K562 (cell line): ENCODE measurements at regions not wholly inside any gene's neighbourhood (a gene's known extent, or its start where the extent isn't known, plus 50 kb on each side); places are given as distances from the start of the nearest gene placed in this dataset.

Experiments
- ATAC-seq: fragments of 200-7000 bp; cut with Tn5 transposase; 3 replicates; pipeline ENCODE4 v1.9.1; 2020; ENCODE audit warnings: moderate library complexity
- BruUV-seq: library from RNA; stranded (reverse); fragments of 400-500 nt; replicated peaks from 2 replicates; lab custom pipeline; 2021; lab: Mats Ljungman, UMichigan
- CTCF ChIA-PET: fragments of 300-600 bp; formaldehyde crosslinking; extraction: SDS; loops from one replicate; lab custom pipeline; 2021; ENCODE audit warnings: low intra/inter-chr PET ratio; lab: Yijun Ruan, JAX
- POLR2A ChIA-PET: fragments of 300-600, 350-650 bp; sonication (Branson Sonifier 250); formaldehyde crosslinking; extraction: SDS; loops from one replicate; lab custom pipeline; 2021; ENCODE audit warnings: antibody characterized with exemption, inconsistent platforms; lab: Yijun Ruan, JAX
- DNase-seq, 4 experiments: peaks; one replicate each; pipeline versions ENCODE4 v3.0.0 to v3.0.0-alpha.2; 2011 to 2018; ENCODE audit warnings: low spot score in 3 of 4, mixed read lengths in 3 of 4; ENCODE audit errors: extremely low read depth in 1 of 4
- FAIRE-seq: peaks from 2 replicates; lab custom pipeline; 2011; peaks lifted over from hg19 to GRCh38; lab: Jason Lieb, UNC
- H2AFZ ChIP-seq: 2 replicates; pipeline ENCODE4 v1.6.0; 2011; ENCODE audit warnings: low read depth, low read length, control low read depth, inconsistent platforms
- H3K27ac ChIP-seq: fragments of 200-600 bp; 3 replicates; pipeline ENCODE4 v1.8.0; 2011; ENCODE audit warnings: low read depth, mild to moderate bottlenecking, control low read depth, inconsistent platforms, low read length, moderate library complexity, mixed read lengths; ENCODE audit errors: extremely low read depth
- H3K27me3 ChIP-seq, 2 experiments: fragments of 300-600 bp in 1 of 2; 2 replicates in 1 of 2; 3 replicates in 1 of 2; pipeline versions ENCODE4 v1.6.0 to v1.8.0; 2011; ENCODE audit warnings: inconsistent platforms in 2 of 2, low read length in 2 of 2, mild to moderate bottlenecking in 1 of 2, mixed read lengths in 1 of 2, moderate library complexity in 1 of 2; ENCODE audit not compliant: control insufficient read depth in 2 of 2, insufficient read depth in 2 of 2
- H3K36me3 ChIP-seq: fragments of 300-600 bp; 3 replicates; pipeline ENCODE4 v1.8.0; 2011; ENCODE audit warnings: mild to moderate bottlenecking, low read length, inconsistent platforms; ENCODE audit not compliant: control insufficient read depth, insufficient read depth
- H3K4me1 ChIP-seq, 2 experiments: fragments of 200-600 bp in 1 of 2; replicated peaks in 1 of 2; 2 replicates in 1 of 2; 3 replicates in 1 of 2; pipeline versions ENCODE4 v1.5.1 to v1.8.0; 2011; ENCODE audit warnings: inconsistent platforms in 2 of 2, low read length in 2 of 2, mild to moderate bottlenecking in 1 of 2, mixed read lengths in 1 of 2, moderate library complexity in 1 of 2; ENCODE audit not compliant: control insufficient read depth in 2 of 2, insufficient read depth in 2 of 2
- H3K4me2 ChIP-seq: 2 replicates; pipeline ENCODE4 v1.6.1; 2011; ENCODE audit warnings: low read length, control low read depth, inconsistent platforms, mixed read lengths; ENCODE audit not compliant: insufficient read depth
- H3K4me3 ChIP-seq: fragments of 200-600 bp; sonication (generic), shearing (Covaris generic); 2 replicates; pipeline ENCODE4 v1.5.1; 2016; ENCODE audit warnings: control low read depth, inconsistent platforms
- H3K79me2 ChIP-seq: fragments of 200-600 bp; 3 replicates; pipeline ENCODE4 v1.8.0; 2011; ENCODE audit warnings: low read length, inconsistent platforms; ENCODE audit not compliant: control insufficient read depth, insufficient read depth
- H3K9ac ChIP-seq, 2 experiments: 2 replicates each; pipeline versions ENCODE4 v1.6.0 to v1.6.1; 2011; ENCODE audit warnings: low read depth in 2 of 2, low read length in 2 of 2, control low read depth in 1 of 2, inconsistent platforms in 1 of 2, mild to moderate bottlenecking in 1 of 2, mixed read lengths in 1 of 2; ENCODE audit not compliant: insufficient read depth in 1 of 2
- H3K9me1 ChIP-seq: one replicate; pipeline ENCODE4 v1.6.0; 2011; ENCODE audit warnings: inconsistent platforms, mild to moderate bottlenecking, low read length, moderate library complexity; ENCODE audit not compliant: control insufficient read depth, insufficient read depth
- H3K9me3 ChIP-seq: replicated peaks from 2 replicates; pipeline ENCODE4 v1.5.1; 2011; ENCODE audit warnings: low read depth, low read length, inconsistent platforms; ENCODE audit not compliant: control insufficient read depth, insufficient read depth
- H4K20me1 ChIP-seq: replicated peaks from 2 replicates; pipeline ENCODE4 v1.6.1; 2011; ENCODE audit warnings: low read length, inconsistent platforms, mixed read lengths; ENCODE audit not compliant: control insufficient read depth, insufficient read depth
- BACH1 ChIP-seq: fragments of 200-800 bp; sonication (Bioruptor generic); IDR thresholded peaks from 2 replicates; pipeline ENCODE4 v1.6.1; 2016; ENCODE audit warnings: missing genetic modification characterization, missing compliant biosample characterization
- GTF2E2 ChIP-seq: fragments of 200-800 bp; sonication (Bioruptor generic); IDR thresholded peaks from 2 replicates; pipeline ENCODE4 v1.6.1; 2016; ENCODE audit warnings: missing genetic modification characterization, missing compliant biosample characterization
- KLF16 ChIP-seq: IDR thresholded peaks from 2 replicates; pipeline ENCODE4 v1.6.1; 2016; ENCODE audit warnings: antibody characterized with exemption
- KLF6 ChIP-seq: fragments of 250-450 bp; sonication (Bioruptor Pico); IDR thresholded peaks from 2 replicates; pipeline ENCODE4 v1.4.0; 2020; ENCODE audit warnings: mild to moderate bottlenecking, moderate library complexity, borderline replicate concordance
- MCM7 ChIP-seq, 2 experiments: fragments of 450-650 bp; IDR thresholded peaks; 2 replicates each; pipeline ENCODE4 v1.6.1; 2016 to 2018
- MEF2A ChIP-seq: IDR thresholded peaks from 2 replicates; pipeline ENCODE4 v1.6.1; 2011; ENCODE audit warnings: low read depth, mild to moderate bottlenecking, low read length, moderate library complexity; ENCODE audit not compliant: control insufficient read depth
- NFIC ChIP-seq: fragments of 450-650 bp; IDR thresholded peaks from 2 replicates; pipeline ENCODE4 v1.6.1; 2017; ENCODE audit warnings: mild to moderate bottlenecking, inconsistent platforms
- NUFIP1 ChIP-seq: fragments of 450-650 bp; IDR thresholded peaks from 2 replicates; pipeline ENCODE4 v1.6.1; 2018; ENCODE audit not compliant: partially characterized antibody
- PCBP2 ChIP-seq: fragments of 200-400 bp; formaldehyde crosslinking; IDR thresholded peaks from 2 replicates; pipeline ENCODE4 v1.6.1; 2018; ENCODE audit warnings: low read length, low read depth, mild to moderate bottlenecking, moderate library complexity; ENCODE audit not compliant: poor library complexity, severe bottlenecking
- SFPQ ChIP-seq: fragments of 200-400 bp; formaldehyde crosslinking; IDR thresholded peaks from 2 replicates; pipeline ENCODE4 v1.6.1; 2017; ENCODE audit warnings: mild to moderate bottlenecking, low read depth, low read length, moderate library complexity
- SIX5 ChIP-seq, 2 experiments: IDR thresholded peaks; 2 replicates each; pipeline ENCODE4 v1.6.1; 2011; ENCODE audit warnings: low read length in 2 of 2, borderline replicate concordance in 1 of 2, low read depth in 1 of 2, mild to moderate bottlenecking in 1 of 2, moderate library complexity in 1 of 2; ENCODE audit not compliant: insufficient read depth in 1 of 2
- SMARCA4 ChIP-seq: fragments of 450-650 bp; IDR thresholded peaks from 2 replicates; pipeline ENCODE4 v1.6.1; 2016
- THRAP3 ChIP-seq: fragments of 450-650 bp; IDR thresholded peaks from 2 replicates; pipeline ENCODE4 v1.6.1; 2016; ENCODE audit warnings: mild to moderate bottlenecking, inconsistent platforms, borderline replicate concordance
- ZFP30 ChIP-seq: fragments of 250-450 bp; sonication (Bioruptor Pico); IDR thresholded peaks from 2 replicates; pipeline ENCODE4 v1.8.0; 2022; ENCODE audit warnings: moderate library complexity, mild to moderate bottlenecking, inconsistent platforms, borderline replicate concordance
- ZNF121 ChIP-seq: sonication (generic); formaldehyde crosslinking; conservative IDR thresholded peaks from 2 replicates; pipeline ENCODE4 v1.8.0; 2022; ENCODE audit warnings: missing genetic modification reagents
- ZNF197 ChIP-seq: fragments of 200-800 bp; sonication (Bioruptor generic); IDR thresholded peaks from 2 replicates; pipeline ENCODE4 v1.6.1; 2016; ENCODE audit warnings: low read depth, missing genetic modification characterization, missing compliant biosample characterization
- ZNF57 ChIP-seq: fragments of 450-650 bp; formaldehyde crosslinking; IDR thresholded peaks from 2 replicates; pipeline ENCODE4 v1.4.0; 2020; ENCODE audit warnings: mild to moderate bottlenecking, moderate library complexity
- WGBS: fragments of 100-300 bp; shearing (Covaris generic); methylation state at CpG from one replicate; pipeline ENCODE4 v1.1.6; 2016; ENCODE audit warnings: low coverage, mixed read lengths; ENCODE audit not compliant: insufficient coverage; ENCODE audit errors: missing lambda C conversion rate; 5-methylcytosine and 5-hydroxymethylcytosine counted together
- in situ Hi-C: fragments of 300-500 bp; cut with MboI; formaldehyde crosslinking; loops from 4 replicates; pipeline ENCODE4 v1.15.0; 2018; ENCODE audit warnings: inconsistent platforms, mixed read lengths
- intact Hi-C: fragments of 100-400 bp; cut with micrococcal nuclease; formaldehyde crosslinking; loops from 2 replicates; pipeline ENCODE4 v1.14.2; 2022

GRCh38 chr7:136139417-136139816 lies 162.3 kb upstream of the MTPN start:
- Histone ChIP-seq H3K79me2 (no peaks in the 10 kb centered on the region), H3K9ac (no peak overlapping the region), H2AFZ (no peak overlapping the region), H3K9me3 (no peaks in the 10 kb centered on the region), H3K9me1 (no peaks in the 10 kb centered on the region), H3K36me3 (no peaks in the 10 kb centered on the region; the same call in 2 of the 3 replicates), H4K20me1 (no peaks in the 10 kb centered on the region), H3K27ac (no peak overlapping the region), H3K4me3 (no peak overlapping the region), H3K4me2 (no peak overlapping the region), H3K4me1 (peaks cover 0 to 6% of the 10 kb centered on the region in 2 experiments; a peak in 3 of 5 replicates), H3K27me3 (no peaks in the 10 kb centered on the region)
- ATAC-seq = no peak
- ChIA-PET CTCF (no interaction called here), POLR2A (no interaction called here)
- intact Hi-C loops = no loop called here
- no TSS peak for BruUV-seq
- TF ChIP-seq THRAP3 (no peak), PCBP2 (no peak), MEF2A (no peak), MCM7 (IDR thresholded peaks at IDR 0.05) (no peak), SFPQ (no peak), ZNF57 (no peak), SMARCA4 (no peak), KLF16 (no peak), ZNF121 (CRISPR knock-in tag) (no peak), NFIC (no peak), ZFP30 (CRISPR knock-in tag) (no peak), KLF6 (CRISPR knock-in tag) (no peak), GTF2E2 (tag) (no peak), ZNF197 (CRISPR knock-in tag) (no peak), BACH1 (no peak), NUFIP1 (no peak), SIX5 (IDR thresholded peaks at IDR 0.05; ENCODE audit: borderline replicate concordance in 1 of 2, insufficient read depth in 1 of 2, low read depth in 1 of 2, low read length in 2 of 2) (no peak)
- WGBS = 43% methylated on average over 6 of the region's 6 CpGs
- FAIRE-seq = no peak
- in situ Hi-C loops = no loop called here
- no peak for DNase-seq
